WTC11 (cell line): ENCODE measurements at regions not wholly inside any gene's neighbourhood (a gene's known extent, or its start where the extent isn't known, plus 50 kb on each side); places are given as distances from the start of the nearest gene placed in this dataset.

Experiments
- ATAC-seq: fragments of 200-7000 bp; cut with Tn5 transposase; 2 replicates; pipeline ENCODE4 v1.10.0; 2021; ENCODE audit warnings: mild to moderate bottlenecking, moderate library complexity
- CTCF ChIA-PET: fragments of 300-600 bp; sonication (Branson Sonifier 250); formaldehyde crosslinking; loops from one replicate; lab custom pipeline; 2021; ENCODE audit warnings: antibody characterized with exemption; lab: Charles Lee
- POLR2A ChIA-PET: fragments of 350-600 bp; sonication (Branson Sonifier 250); formaldehyde crosslinking; loops from one replicate; lab custom pipeline; 2021; ENCODE audit warnings: antibody characterized with exemption; lab: Charles Lee
- DNase-seq: peaks from one replicate; pipeline ENCODE4 v3.0.0; 2021; ENCODE audit warnings: low spot score
- H3K27ac Mint-ChIP-seq: 2 replicates; pipeline ENCODE4 v1.8.0; 2021; ENCODE audit warnings: mixed read lengths
- H3K27me3 Mint-ChIP-seq: 2 replicates; pipeline ENCODE4 v1.8.0; 2021; ENCODE audit warnings: low read depth, mild to moderate bottlenecking, moderate library complexity, mixed read lengths
- H3K36me3 Mint-ChIP-seq: 2 replicates; pipeline ENCODE4 v1.8.0; 2021; ENCODE audit warnings: mixed read lengths
- H3K4me1 Mint-ChIP-seq: 2 replicates; pipeline ENCODE4 v1.8.0; 2022; ENCODE audit warnings: mixed read lengths
- H3K4me3 Mint-ChIP-seq: 2 replicates; pipeline ENCODE4 v1.8.0; 2021; ENCODE audit warnings: mild to moderate bottlenecking, moderate library complexity, mixed read lengths
- H3K9me3 Mint-ChIP-seq: 2 replicates; pipeline ENCODE4 v1.8.0; 2021; ENCODE audit warnings: mixed read lengths
- ATF3 ChIP-seq: sonication (generic); formaldehyde crosslinking; conservative IDR thresholded peaks from 2 replicates; pipeline ENCODE4 v1.8.1; 2022; ENCODE audit warnings: mild to moderate bottlenecking, missing genetic modification reagents
- CTCF ChIP-seq: fragments of 200-600 bp; IDR thresholded peaks from 2 replicates; pipeline ENCODE4 v1.8.0; 2022; ENCODE audit warnings: antibody characterized with exemption
- FOXP1 ChIP-seq: sonication (generic); formaldehyde crosslinking; IDR thresholded peaks from 2 replicates; pipeline ENCODE4 v1.8.0; 2022; ENCODE audit warnings: missing genetic modification reagents, mild to moderate bottlenecking, moderate library complexity, borderline replicate concordance
- GABPB1 ChIP-seq: sonication (generic); formaldehyde crosslinking; IDR thresholded peaks from 2 replicates; pipeline ENCODE4 v1.8.1; 2023; ENCODE audit warnings: mild to moderate bottlenecking, missing genetic modification reagents
- MXD4 ChIP-seq: fragments of 250-450 bp; sonication (Bioruptor Pico); IDR thresholded peaks from 2 replicates; pipeline ENCODE4 v1.8.0; 2021; ENCODE audit warnings: mild to moderate bottlenecking, moderate library complexity, borderline replicate concordance
- NFATC4 ChIP-seq: fragments of 250-450 bp; sonication (Bioruptor Pico); IDR thresholded peaks from 2 replicates; pipeline ENCODE4 v1.9.0; 2021; ENCODE audit warnings: mild to moderate bottlenecking
- NR3C1 ChIP-seq: sonication (generic); formaldehyde crosslinking; conservative IDR thresholded peaks from 2 replicates; pipeline ENCODE4 v1.8.1; 2023; ENCODE audit warnings: low read depth, mild to moderate bottlenecking, missing genetic modification reagents
- ZNF532 ChIP-seq: fragments of 250-450 bp; sonication (Bioruptor Pico); IDR thresholded peaks from 2 replicates; pipeline ENCODE4 v1.9.0; 2021; ENCODE audit warnings: mild to moderate bottlenecking, borderline replicate concordance
- ZNF671 ChIP-seq: fragments of 250-450 bp; sonication (Bioruptor Pico); IDR thresholded peaks from 2 replicates; pipeline ENCODE4 v1.8.0; 2021; ENCODE audit warnings: mild to moderate bottlenecking
- TF ChIP-seq, protein P1 (sequence below): sonication (generic); formaldehyde crosslinking; IDR thresholded peaks from 2 replicates; pipeline ENCODE4 v1.8.1; 2022; ENCODE audit warnings: low read depth, mild to moderate bottlenecking, moderate library complexity, missing genetic modification reagents, borderline replicate concordance
- TF ChIP-seq, protein P2 (sequence below): fragments of 250-450 bp; sonication (Bioruptor Pico); conservative IDR thresholded peaks from 2 replicates; pipeline ENCODE4 v1.9.0; 2021; ENCODE audit warnings: mild to moderate bottlenecking
- TF ChIP-seq, protein P3 (sequence below): fragments of 250-450 bp; sonication (Bioruptor Pico); IDR thresholded peaks from 2 replicates; pipeline ENCODE4 v1.9.0; 2021; ENCODE audit warnings: mild to moderate bottlenecking
- TF ChIP-seq, protein P4 (sequence below): sonication (generic); formaldehyde crosslinking; IDR thresholded peaks from 2 replicates; pipeline ENCODE4 v1.8.1; 2022; ENCODE audit warnings: mild to moderate bottlenecking, missing genetic modification reagents, moderate library complexity, borderline replicate concordance

GRCh38 chr22:48687606-48688005, 1140.1 kb downstream of the BRD1 start:
- H3K9me3 Mint-ChIP-seq = peaks cover 10% of the 10 kb centered on the region
- no peaks in the 10 kb centered on the region for H3K27me3 Mint-ChIP-seq
- CTCF ChIA-PET = no interaction called here
- DNase-seq (no peak), ATAC-seq (no peak)
- POLR2A ChIA-PET = no interaction called here
- no peak overlapping the region for H3K4me3 Mint-ChIP-seq
- H3K27ac Mint-ChIP-seq = no peak overlapping the region
- no peaks in the 10 kb centered on the region for H3K36me3 Mint-ChIP-seq
- TF ChIP-seq, protein P1, sequence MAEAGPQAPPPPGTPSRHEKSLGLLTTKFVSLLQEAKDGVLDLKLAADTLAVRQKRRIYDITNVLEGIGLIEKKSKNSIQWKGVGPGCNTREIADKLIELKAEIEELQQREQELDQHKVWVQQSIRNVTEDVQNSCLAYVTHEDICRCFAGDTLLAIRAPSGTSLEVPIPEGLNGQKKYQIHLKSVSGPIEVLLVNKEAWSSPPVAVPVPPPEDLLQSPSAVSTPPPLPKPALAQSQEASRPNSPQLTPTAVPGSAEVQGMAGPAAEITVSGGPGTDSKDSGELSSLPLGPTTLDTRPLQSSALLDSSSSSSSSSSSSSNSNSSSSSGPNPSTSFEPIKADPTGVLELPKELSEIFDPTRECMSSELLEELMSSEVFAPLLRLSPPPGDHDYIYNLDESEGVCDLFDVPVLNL = no peak
- TF ChIP-seq, protein P2, sequence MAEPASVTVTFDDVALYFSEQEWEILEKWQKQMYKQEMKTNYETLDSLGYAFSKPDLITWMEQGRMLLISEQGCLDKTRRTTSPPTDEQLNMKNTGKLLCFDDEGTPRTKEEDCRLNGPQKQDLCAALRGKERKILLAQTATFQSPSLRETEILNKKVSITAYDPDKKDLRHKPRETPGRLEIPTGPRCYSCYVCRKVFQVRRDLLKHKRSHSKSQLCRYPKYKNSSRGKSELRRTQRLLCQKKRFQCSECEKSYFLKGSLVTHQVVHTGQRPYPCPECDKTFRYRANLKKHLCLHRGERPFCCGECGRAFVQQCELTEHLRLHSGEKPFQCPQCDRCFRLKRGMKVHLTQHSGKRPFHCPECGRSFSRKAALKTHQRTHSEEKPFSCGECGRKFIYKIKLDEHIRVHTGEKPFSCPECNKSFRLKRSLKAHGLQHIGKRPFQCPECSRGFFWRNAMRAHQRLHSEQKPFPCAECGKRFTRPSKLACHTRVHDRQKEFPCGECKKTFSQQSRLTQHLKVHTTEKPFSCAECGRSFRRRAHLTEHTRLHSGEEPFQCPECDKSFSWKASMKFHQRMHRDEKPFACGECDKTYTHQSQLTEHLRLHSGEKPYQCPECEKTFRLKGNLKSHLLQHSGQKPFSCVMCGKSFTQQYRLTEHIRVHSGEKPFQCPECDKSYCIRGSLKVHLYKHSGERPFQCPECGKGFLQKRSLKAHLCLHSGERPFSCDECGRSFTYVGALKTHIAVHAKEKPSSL (CRISPR knock-in tag) = no peak
- TF ChIP-seq ZNF671 (CRISPR knock-in tag) (no peak), CTCF (no peak), MXD4 (CRISPR knock-in tag) (no peak), NR3C1 (CRISPR knock-in tag) (no peak), ATF3 (CRISPR knock-in tag) (no peak), NFATC4 (no peak), GABPB1 (CRISPR knock-in tag) (no peak), ZNF532 (CRISPR knock-in tag) (no peak), FOXP1 (no peak)
- TF ChIP-seq, protein P3, sequence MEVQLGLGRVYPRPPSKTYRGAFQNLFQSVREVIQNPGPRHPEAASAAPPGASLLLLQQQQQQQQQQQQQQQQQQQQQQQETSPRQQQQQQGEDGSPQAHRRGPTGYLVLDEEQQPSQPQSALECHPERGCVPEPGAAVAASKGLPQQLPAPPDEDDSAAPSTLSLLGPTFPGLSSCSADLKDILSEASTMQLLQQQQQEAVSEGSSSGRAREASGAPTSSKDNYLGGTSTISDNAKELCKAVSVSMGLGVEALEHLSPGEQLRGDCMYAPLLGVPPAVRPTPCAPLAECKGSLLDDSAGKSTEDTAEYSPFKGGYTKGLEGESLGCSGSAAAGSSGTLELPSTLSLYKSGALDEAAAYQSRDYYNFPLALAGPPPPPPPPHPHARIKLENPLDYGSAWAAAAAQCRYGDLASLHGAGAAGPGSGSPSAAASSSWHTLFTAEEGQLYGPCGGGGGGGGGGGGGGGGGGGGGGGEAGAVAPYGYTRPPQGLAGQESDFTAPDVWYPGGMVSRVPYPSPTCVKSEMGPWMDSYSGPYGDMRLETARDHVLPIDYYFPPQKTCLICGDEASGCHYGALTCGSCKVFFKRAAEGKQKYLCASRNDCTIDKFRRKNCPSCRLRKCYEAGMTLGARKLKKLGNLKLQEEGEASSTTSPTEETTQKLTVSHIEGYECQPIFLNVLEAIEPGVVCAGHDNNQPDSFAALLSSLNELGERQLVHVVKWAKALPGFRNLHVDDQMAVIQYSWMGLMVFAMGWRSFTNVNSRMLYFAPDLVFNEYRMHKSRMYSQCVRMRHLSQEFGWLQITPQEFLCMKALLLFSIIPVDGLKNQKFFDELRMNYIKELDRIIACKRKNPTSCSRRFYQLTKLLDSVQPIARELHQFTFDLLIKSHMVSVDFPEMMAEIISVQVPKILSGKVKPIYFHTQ (CRISPR knock-in tag) = no peak
- TF ChIP-seq, protein P4, sequence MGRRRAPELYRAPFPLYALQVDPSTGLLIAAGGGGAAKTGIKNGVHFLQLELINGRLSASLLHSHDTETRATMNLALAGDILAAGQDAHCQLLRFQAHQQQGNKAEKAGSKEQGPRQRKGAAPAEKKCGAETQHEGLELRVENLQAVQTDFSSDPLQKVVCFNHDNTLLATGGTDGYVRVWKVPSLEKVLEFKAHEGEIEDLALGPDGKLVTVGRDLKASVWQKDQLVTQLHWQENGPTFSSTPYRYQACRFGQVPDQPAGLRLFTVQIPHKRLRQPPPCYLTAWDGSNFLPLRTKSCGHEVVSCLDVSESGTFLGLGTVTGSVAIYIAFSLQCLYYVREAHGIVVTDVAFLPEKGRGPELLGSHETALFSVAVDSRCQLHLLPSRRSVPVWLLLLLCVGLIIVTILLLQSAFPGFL (CRISPR knock-in tag) = no peak
- H3K4me1 Mint-ChIP-seq = peaks cover 16% of the 10 kb centered on the region
